ENCODE measurements at regions not wholly inside any gene's neighbourhood (a gene's known extent, or its start where the extent isn't known, plus 50 kb on each side); places are given as distances from the start of the nearest gene placed in this dataset.

DNA sequence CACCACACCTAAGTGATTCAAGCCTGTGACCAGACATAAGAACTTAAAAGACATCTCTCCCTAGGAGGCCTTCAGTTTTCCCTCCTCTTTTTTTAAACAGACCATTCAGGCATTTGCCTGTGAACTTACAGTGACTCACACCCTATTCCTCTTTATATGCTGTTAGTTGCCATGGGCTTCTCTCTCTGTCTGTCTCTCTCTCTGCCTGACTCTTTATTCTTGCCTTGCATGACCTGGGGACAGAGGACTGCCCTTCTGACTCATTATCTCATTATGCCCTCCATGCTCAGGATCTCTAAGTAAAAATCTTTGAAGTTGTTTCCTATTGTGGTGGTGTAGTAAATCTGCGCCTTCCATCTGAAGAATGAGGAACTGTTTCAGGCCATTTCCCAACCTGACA, 442.2 kb upstream of the MAN1A1 start:
- intact Hi-C loops (cut with micrococcal nuclease) = no loop called here
- TF ChIP-seq, protein P1, sequence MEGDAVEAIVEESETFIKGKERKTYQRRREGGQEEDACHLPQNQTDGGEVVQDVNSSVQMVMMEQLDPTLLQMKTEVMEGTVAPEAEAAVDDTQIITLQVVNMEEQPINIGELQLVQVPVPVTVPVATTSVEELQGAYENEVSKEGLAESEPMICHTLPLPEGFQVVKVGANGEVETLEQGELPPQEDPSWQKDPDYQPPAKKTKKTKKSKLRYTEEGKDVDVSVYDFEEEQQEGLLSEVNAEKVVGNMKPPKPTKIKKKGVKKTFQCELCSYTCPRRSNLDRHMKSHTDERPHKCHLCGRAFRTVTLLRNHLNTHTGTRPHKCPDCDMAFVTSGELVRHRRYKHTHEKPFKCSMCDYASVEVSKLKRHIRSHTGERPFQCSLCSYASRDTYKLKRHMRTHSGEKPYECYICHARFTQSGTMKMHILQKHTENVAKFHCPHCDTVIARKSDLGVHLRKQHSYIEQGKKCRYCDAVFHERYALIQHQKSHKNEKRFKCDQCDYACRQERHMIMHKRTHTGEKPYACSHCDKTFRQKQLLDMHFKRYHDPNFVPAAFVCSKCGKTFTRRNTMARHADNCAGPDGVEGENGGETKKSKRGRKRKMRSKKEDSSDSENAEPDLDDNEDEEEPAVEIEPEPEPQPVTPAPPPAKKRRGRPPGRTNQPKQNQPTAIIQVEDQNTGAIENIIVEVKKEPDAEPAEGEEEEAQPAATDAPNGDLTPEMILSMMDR (IDR thresholded peaks at IDR 0.05; ENCODE audit: unreplicated experiment) = no peak
- Mint-ChIP-seq H3K4me3 (ENCODE audit: unreplicated experiment) (no peak overlapping the region), H3K36me3 (ENCODE audit: insufficient read depth, unreplicated experiment) (no peaks in the 10 kb centered on the region), H3K9me3 (ENCODE audit: unreplicated experiment) (no peaks in the 10 kb centered on the region), H3K27me3 (ENCODE audit: insufficient read depth, unreplicated experiment) (no peaks in the 10 kb centered on the region), H3K4me1 (ENCODE audit: insufficient read depth, unreplicated experiment) (peaks cover 7% of the 10 kb centered on the region), H3K27ac (ENCODE audit: low read depth, unreplicated experiment) (no peak overlapping the region)
- BruUV-seq (replicated peaks) = no TSS peak
- POLR2A ChIA-PET = no interaction called here
- peak; percentile 7 for DNase-seq (ENCODE audit: unreplicated experiment)
- CTCF ChIA-PET = no interaction called here

DNA sequence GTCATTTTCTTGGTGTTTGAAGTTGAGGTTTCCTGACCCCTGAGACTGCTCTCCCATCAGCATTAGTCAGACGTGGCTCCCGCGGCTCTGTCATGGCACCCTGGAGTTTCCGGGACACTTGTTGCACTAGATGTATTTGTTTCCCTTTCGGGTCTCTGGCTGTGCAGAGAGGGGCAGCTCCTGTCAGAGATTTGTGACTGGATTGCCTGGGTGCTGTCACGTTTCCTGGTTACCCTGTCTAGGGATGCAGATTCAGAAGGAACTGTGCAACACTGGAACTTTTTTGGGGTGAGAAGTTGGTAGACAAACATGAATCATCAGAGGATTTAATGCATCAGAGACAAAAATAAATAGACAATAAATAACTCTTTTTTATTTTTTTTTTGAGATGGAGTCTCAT, 431.8 kb upstream of the MAN1A1 start:
- intact Hi-C loops (cut with micrococcal nuclease) = no loop called here
- DNase-seq (ENCODE audit: unreplicated experiment) = no peak
- Mint-ChIP-seq H3K27ac (ENCODE audit: low read depth, unreplicated experiment) (no peak overlapping the region), H3K9me3 (ENCODE audit: unreplicated experiment) (no peaks in the 10 kb centered on the region), H3K4me1 (ENCODE audit: insufficient read depth, unreplicated experiment) (no peaks in the 10 kb centered on the region), H3K4me3 (ENCODE audit: unreplicated experiment) (no peak overlapping the region), H3K36me3 (ENCODE audit: insufficient read depth, unreplicated experiment) (no peaks in the 10 kb centered on the region), H3K27me3 (ENCODE audit: insufficient read depth, unreplicated experiment) (no peaks in the 10 kb centered on the region)
- ChIA-PET POLR2A (no interaction called here), CTCF (no interaction called here)
- TF ChIP-seq, protein P1 (IDR thresholded peaks at IDR 0.05; ENCODE audit: unreplicated experiment) = no peak
- no TSS peak for BruUV-seq (replicated peaks)

DNA sequence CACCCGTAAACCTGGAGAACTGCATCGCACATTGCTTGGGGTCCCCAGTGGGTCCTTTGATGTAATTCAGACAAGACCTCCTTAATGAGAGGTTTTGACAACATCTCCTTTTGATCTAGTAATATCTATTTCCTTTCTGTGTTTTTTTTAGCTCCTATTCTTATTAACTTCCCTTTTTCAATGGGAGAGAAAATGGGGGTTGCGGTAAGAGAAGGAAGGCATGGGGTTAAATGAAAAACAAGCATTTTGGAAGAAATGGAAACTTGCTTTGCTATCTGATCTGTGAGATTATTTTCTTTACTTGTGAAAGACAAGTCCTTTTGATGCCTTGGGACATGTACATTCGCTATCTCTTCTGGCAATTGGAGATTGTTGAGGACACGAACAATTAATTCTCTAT, 418.6 kb upstream of the MAN1A1 start:
- Mint-ChIP-seq H3K27me3 (ENCODE audit: insufficient read depth, unreplicated experiment) (no peaks in the 10 kb centered on the region), H3K9me3 (ENCODE audit: unreplicated experiment) (peaks cover 14% of the 10 kb centered on the region), H3K27ac (ENCODE audit: low read depth, unreplicated experiment) (no peak overlapping the region), H3K4me3 (ENCODE audit: unreplicated experiment) (no peak overlapping the region), H3K36me3 (ENCODE audit: insufficient read depth, unreplicated experiment) (no peaks in the 10 kb centered on the region), H3K4me1 (ENCODE audit: insufficient read depth, unreplicated experiment) (peaks cover 6% of the 10 kb centered on the region)
- ChIA-PET CTCF (interaction anchor here (0.6 kb wide), 1 partner anchor 639 kb away, joined by 3 read pairs; no protein-coding TSS in a partner anchor), POLR2A (no interaction called here)
- intact Hi-C loops (cut with micrococcal nuclease) = no loop called here
- DNase-seq (ENCODE audit: unreplicated experiment) = no peak
- no TSS peak for BruUV-seq (replicated peaks)
- TF ChIP-seq, protein P1 (IDR thresholded peaks at IDR 0.05; ENCODE audit: unreplicated experiment) = no peak

DNA sequence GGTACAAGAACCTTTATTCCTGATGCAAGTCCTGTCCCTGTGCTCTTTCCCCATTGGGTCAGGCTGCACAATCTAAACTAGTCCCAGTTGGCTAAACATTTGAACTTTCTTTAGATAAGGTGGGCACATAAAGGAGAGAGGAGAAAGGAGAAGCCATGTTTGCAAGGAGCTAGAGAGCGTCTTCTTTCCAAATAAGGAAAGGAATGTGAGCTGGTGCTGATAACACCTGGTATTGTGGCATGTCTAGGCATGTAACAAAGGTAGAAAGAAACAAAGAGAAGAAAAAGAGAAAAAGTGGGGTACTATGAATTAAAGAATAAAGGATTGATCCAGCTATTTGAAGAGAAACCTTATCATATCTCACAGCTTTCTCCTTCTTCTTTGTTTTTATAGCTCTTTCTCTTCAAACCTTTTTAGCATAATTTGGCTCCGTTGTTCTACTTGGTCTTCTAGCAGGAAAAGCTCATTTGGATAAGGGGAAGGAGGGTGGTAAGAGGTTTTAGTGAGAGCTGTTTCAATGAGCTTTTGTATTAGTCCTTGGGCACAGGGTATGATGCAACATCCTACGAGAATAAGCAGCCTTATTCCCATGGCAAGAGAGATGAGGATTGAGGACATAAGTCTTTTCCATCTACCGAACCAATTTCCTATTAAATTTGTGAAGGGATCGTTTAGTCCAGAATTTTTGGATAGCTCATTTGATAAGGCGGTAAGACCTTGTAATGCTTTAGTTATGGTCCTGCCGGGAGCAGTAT, 415.5 kb upstream of the MAN1A1 start:
- intact Hi-C loops (cut with micrococcal nuclease) = no loop called here
- Mint-ChIP-seq H3K4me1 (ENCODE audit: insufficient read depth, unreplicated experiment) (peaks cover 6% of the 10 kb centered on the region), H3K9me3 (ENCODE audit: unreplicated experiment) (peaks cover 5% of the 10 kb centered on the region), H3K4me3 (ENCODE audit: unreplicated experiment) (no peak overlapping the region), H3K27ac (ENCODE audit: low read depth, unreplicated experiment) (no peak overlapping the region), H3K27me3 (ENCODE audit: insufficient read depth, unreplicated experiment) (no peaks in the 10 kb centered on the region), H3K36me3 (ENCODE audit: insufficient read depth, unreplicated experiment) (no peaks in the 10 kb centered on the region)
- DNase-seq (ENCODE audit: unreplicated experiment) = no peak
- TF ChIP-seq, protein P1 (IDR thresholded peaks at IDR 0.05; ENCODE audit: unreplicated experiment) = no peak
- ChIA-PET POLR2A (interaction anchor here (0.5 to 0.6 kb wide), 4 partner anchors 137 to 1409 kb away, joined by 3 to 4 read pairs (median 3); no protein-coding TSS in a partner anchor), CTCF (interaction anchor here (0.8 to 1.9 kb wide), 4 partner anchors 22 to 616 kb away, joined by 3 to 9 read pairs (median 5); no protein-coding TSS in a partner anchor)
- no TSS peak for BruUV-seq (replicated peaks)
